ENCODE measurements at regions not wholly inside any gene's neighbourhood (a gene's known extent, or its start where the extent isn't known, plus 50 kb on each side); places are given as distances from the start of the nearest gene placed in this dataset.

DNA sequence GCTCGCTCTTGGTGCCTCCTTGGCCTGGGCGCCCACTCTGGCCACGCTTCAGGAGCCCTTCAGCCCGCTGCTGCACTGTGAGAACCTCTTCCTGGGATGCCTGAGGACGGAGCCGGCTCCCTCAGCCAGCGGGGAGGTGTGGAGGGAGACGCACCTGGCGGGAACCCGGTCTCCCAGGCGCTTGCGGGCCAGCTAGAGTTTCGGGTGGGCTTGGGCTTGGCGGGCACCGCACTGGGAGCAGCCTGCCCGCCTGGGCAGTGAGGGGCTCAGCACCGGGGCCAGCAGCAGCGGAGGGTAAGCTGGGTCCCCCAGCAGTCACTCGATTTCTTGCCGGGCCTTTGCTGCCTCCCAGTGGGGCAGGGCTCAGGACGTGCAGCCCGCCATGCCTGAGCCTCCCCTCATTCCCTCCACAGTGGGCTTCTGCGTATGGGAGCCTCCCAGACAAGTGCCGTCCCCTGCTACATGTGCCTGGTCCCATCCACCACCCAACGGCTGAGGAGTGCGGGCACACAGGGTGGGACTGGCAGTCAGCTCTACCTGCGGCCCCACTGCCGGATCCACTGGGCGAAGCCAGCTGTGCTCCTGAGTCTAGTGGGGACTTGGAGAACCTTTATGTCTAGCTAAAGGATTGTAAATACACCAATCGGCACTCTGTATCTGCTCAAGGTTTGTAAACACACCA, 708.7 kb downstream of the VGLL3 start:
- Histone ChIP-seq H2AK9ac (replicated peaks; ENCODE audit: low read depth, low read length, poor library complexity) (no peak overlapping the region), H4K8ac (ENCODE audit: low read depth in 2 of 2, low read length in 2 of 2) (no peak overlapping the region), H3K14ac (replicated peaks; ENCODE audit: low read depth, low read length) (no peak overlapping the region), H3K36me3 (ENCODE audit: control insufficient read depth, insufficient read depth, low read length) (no peaks in the 10 kb centered on the region), H3K79me1 (ENCODE audit: low read depth in 1 of 2, low read length in 2 of 2) (no peaks in the 10 kb centered on the region), H3K23ac (ENCODE audit: low read depth, low read length) (no peak overlapping the region), H4K5ac (ENCODE audit: low read depth, low read length) (no peak overlapping the region), H3K4ac (ENCODE audit: low read depth, low read length) (no peak overlapping the region), H2AFZ (replicated peaks; ENCODE audit: low read length, poor library complexity) (no peak overlapping the region), H3K18ac (ENCODE audit: low read depth, low read length) (no peak overlapping the region), H3K4me2 (ENCODE audit: low read depth, low read length) (no peak overlapping the region), H2BK120ac (ENCODE audit: low read depth, low read length) (no peak overlapping the region), H3K27ac (ENCODE audit: insufficient read depth, low read length) (no peak overlapping the region), H2BK20ac (ENCODE audit: low read depth, low read length) (no peak overlapping the region), H3K9ac (ENCODE audit: low read depth, low read length) (no peak overlapping the region), H4K20me1 (ENCODE audit: insufficient read depth, low read length) (no peaks in the 10 kb centered on the region), H3K9me3 (ENCODE audit: control insufficient read depth, insufficient read depth, low read length) (no peaks in the 10 kb centered on the region; the same call in 1 of the 2 replicates), H2BK5ac (ENCODE audit: low read depth, low read length, poor library complexity, severe bottlenecking) (no peak overlapping the region), H4K91ac (ENCODE audit: insufficient read depth, low read depth, low read length) (no peak overlapping the region), H3K56ac (ENCODE audit: extremely low read depth, insufficient read depth, low read length) (no peak overlapping the region), H2BK15ac (ENCODE audit: low read depth, low read length) (no peak overlapping the region), H3K9me1 (ENCODE audit: insufficient read depth, low read length) (no peaks in the 10 kb centered on the region), H3K4me3 (ENCODE audit: insufficient read depth, low read depth, low read length) (no peak overlapping the region), H3K4me1 (ENCODE audit: control insufficient read depth, insufficient read depth, low read length) (no peaks in the 10 kb centered on the region), H2AK5ac (ENCODE audit: low read depth, low read length) (no peak overlapping the region), H3K27me3 (ENCODE audit: control insufficient read depth, insufficient read depth, low read length) (no peaks in the 10 kb centered on the region)
- ChIA-PET CTCF (no interaction called here), POLR2A (ENCODE audit: unreplicated experiment) (no interaction called here)
- no CpG with 5 or more reads among the region's 30 CpGs for WGBS, 2 experiments (ENCODE audit: extremely low coverage in 2 of 2, insufficient read length in 1 of 2)
- DNase-seq, result no peak
- no peak for TF ChIP-seq NFE2L2 (IDR thresholded peaks at IDR 0.05; ENCODE audit: low read depth, low read length)
- TF ChIP-seq BHLHE40 (IDR thresholded peaks at IDR 0.05; ENCODE audit: low read depth, low read length), result no peak
- no peak for TF ChIP-seq RFX5 (IDR thresholded peaks at IDR 0.05; ENCODE audit: low read depth, low read length)
- TF ChIP-seq, protein P1, sequence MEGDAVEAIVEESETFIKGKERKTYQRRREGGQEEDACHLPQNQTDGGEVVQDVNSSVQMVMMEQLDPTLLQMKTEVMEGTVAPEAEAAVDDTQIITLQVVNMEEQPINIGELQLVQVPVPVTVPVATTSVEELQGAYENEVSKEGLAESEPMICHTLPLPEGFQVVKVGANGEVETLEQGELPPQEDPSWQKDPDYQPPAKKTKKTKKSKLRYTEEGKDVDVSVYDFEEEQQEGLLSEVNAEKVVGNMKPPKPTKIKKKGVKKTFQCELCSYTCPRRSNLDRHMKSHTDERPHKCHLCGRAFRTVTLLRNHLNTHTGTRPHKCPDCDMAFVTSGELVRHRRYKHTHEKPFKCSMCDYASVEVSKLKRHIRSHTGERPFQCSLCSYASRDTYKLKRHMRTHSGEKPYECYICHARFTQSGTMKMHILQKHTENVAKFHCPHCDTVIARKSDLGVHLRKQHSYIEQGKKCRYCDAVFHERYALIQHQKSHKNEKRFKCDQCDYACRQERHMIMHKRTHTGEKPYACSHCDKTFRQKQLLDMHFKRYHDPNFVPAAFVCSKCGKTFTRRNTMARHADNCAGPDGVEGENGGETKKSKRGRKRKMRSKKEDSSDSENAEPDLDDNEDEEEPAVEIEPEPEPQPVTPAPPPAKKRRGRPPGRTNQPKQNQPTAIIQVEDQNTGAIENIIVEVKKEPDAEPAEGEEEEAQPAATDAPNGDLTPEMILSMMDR (conservative IDR thresholded peaks at IDR 0.05; ENCODE audit: low read depth, low read length), result no peak
- no peak for TF ChIP-seq CEBPB (IDR thresholded peaks at IDR 0.05; ENCODE audit: low read depth, low read length)
- TF ChIP-seq POLR2A (IDR thresholded peaks at IDR 0.05; ENCODE audit: low read depth, low read length), result no peak
- TF ChIP-seq, protein P2, sequence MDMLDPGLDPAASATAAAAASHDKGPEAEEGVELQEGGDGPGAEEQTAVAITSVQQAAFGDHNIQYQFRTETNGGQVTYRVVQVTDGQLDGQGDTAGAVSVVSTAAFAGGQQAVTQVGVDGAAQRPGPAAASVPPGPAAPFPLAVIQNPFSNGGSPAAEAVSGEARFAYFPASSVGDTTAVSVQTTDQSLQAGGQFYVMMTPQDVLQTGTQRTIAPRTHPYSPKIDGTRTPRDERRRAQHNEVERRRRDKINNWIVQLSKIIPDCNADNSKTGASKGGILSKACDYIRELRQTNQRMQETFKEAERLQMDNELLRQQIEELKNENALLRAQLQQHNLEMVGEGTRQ (IDR thresholded peaks at IDR 0.05; ENCODE audit: low read depth, low read length), result no peak
- TF ChIP-seq RCOR1 (IDR thresholded peaks at IDR 0.05; ENCODE audit: insufficient replicate concordance, low read length), result no peak
- TF ChIP-seq MXI1 (IDR thresholded peaks at IDR 0.05; ENCODE audit: borderline replicate concordance, low read depth, low read length), result no peak
- no peak for TF ChIP-seq MAFK (IDR thresholded peaks at IDR 0.05; ENCODE audit: low read depth, low read length)
- TF ChIP-seq CHD1 (IDR thresholded peaks at IDR 0.05; ENCODE audit: low read depth, low read length), result no peak
- TF ChIP-seq SMC3 (IDR thresholded peaks at IDR 0.05; ENCODE audit: low read depth, low read length), result no peak
- TF ChIP-seq, protein P3, sequence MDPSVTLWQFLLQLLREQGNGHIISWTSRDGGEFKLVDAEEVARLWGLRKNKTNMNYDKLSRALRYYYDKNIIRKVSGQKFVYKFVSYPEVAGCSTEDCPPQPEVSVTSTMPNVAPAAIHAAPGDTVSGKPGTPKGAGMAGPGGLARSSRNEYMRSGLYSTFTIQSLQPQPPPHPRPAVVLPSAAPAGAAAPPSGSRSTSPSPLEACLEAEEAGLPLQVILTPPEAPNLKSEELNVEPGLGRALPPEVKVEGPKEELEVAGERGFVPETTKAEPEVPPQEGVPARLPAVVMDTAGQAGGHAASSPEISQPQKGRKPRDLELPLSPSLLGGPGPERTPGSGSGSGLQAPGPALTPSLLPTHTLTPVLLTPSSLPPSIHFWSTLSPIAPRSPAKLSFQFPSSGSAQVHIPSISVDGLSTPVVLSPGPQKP (IDR thresholded peaks at IDR 0.05; ENCODE audit: borderline replicate concordance, low read depth, low read length), result no peak
- TF ChIP-seq RAD21 (IDR thresholded peaks at IDR 0.05; ENCODE audit: low read length), result no peak
- TF ChIP-seq FOS (IDR thresholded peaks at IDR 0.05; ENCODE audit: low read depth, low read length), result no peak
- no peak for TF ChIP-seq MAZ (IDR thresholded peaks at IDR 0.05; ENCODE audit: borderline replicate concordance, low read depth, low read length)
- BruUV-seq (replicated peaks), result no TSS peak
- in situ Hi-C loops (cut with MboI; ENCODE audit: low sequenced_read_pairs) (no loop called here), dilution Hi-C loops (cut with HindIII; ENCODE audit: low sequenced_read_pairs, unreplicated experiment) (no loop called here), intact Hi-C loops (cut with micrococcal nuclease) (no loop called here)
- ATAC-seq (ENCODE audit: low read depth), result no peak
